Adrenal gland (tissue), 5 donors: ENCODE measurements at regions not wholly inside any gene's neighbourhood (a gene's known extent, or its start where the extent isn't known, plus 50 kb on each side); places are given as distances from the start of the nearest gene placed in this dataset.

ENCODE experiments used
- CTCF ChIP-seq, 6 experiments: fragments of 450-650 bp in 4 of 6; fragments of 200-600 bp in 2 of 6; sonication (generic) in 1 of 6; IDR thresholded peaks; 1 replicate in 5 of 6; 2 replicates in 1 of 6; pipeline versions ENCODE4 v1.5.1 to v1.8.0; 2016 to 2021; ENCODE audit warnings: antibody characterized with exemption in 6 of 6, mild to moderate bottlenecking in 2 of 6, moderate library complexity in 1 of 6
- POLR2A ChIP-seq, 2 donors: fragments of 450-650 bp; IDR thresholded peaks; one replicate each; pipeline ENCODE4 v1.6.1; 2017; ENCODE audit warnings: antibody characterized with exemption in 2 of 2, mild to moderate bottlenecking in 2 of 2, moderate library complexity in 1 of 2
- donor health status: DM: no; HTN: no; CAD: no.

- TF ChIP-seq CTCF (IDR thresholded peaks at IDR 0.05) (no peak), POLR2A (IDR thresholded peaks at IDR 0.05) (no peak)
Measured at GRCh38 chr3:72462595-72463011, 385.6 kb downstream of the SHQ1 start.
